ENCODE measurements at regions not wholly inside any gene's neighbourhood (a gene's known extent, or its start where the extent isn't known, plus 50 kb on each side); places are given as distances from the start of the nearest gene placed in this dataset.

- Histone ChIP-seq H3K36me3 (ENCODE audit: insufficient read depth, low read length) (no peaks in the 10 kb centered on the region), H3K79me2 (ENCODE audit: insufficient read depth, low read length) (no peaks in the 10 kb centered on the region), H3K4me3 (ENCODE audit: low read length, poor library complexity, severe bottlenecking) (no peak overlapping the region), H3K9me3 (ENCODE audit: insufficient read depth, low read depth, low read length) (no peaks in the 10 kb centered on the region), H3F3A (ENCODE audit: low read depth) (no peaks in the 10 kb centered on the region), H3K27me3 (ENCODE audit: insufficient read depth, low read length, poor library complexity, severe bottlenecking) (no peaks in the 10 kb centered on the region), H3K9ac (ENCODE audit: low read depth, low read length, poor library complexity, severe bottlenecking) (no peak overlapping the region), H2AFZ (ENCODE audit: low read length) (no peak overlapping the region), H4K20me1 (ENCODE audit: insufficient read depth, low read length, poor library complexity, severe bottlenecking) (no peaks in the 10 kb centered on the region), H3K4me1 (ENCODE audit: insufficient read depth, low read length, poor library complexity, severe bottlenecking) (peaks cover 7% of the 10 kb centered on the region), H3K4me2 (ENCODE audit: low read depth, low read length, poor library complexity, severe bottlenecking) (peak overlapping the region; percentile 27), H3K9me2 (replicated peaks; ENCODE audit: low read depth, low read length) (no peaks in the 10 kb centered on the region)
- TF ChIP-seq CTCF (conservative IDR thresholded peaks at IDR 0.05; ENCODE audit: low read length) (peak; percentile 35), EZH2phosphoT487 (IDR thresholded peaks at IDR 0.05; ENCODE audit: borderline replicate concordance) (no peak)
Observed at GRCh38 chr11:15493066-15493465, 378.3 kb downstream of the INSC start.

GRCh38 chr11:15493921-15494620 is 379.3 kb downstream of the INSC start:
- Histone ChIP-seq H3K27me3 (ENCODE audit: insufficient read depth, low read length, poor library complexity, severe bottlenecking) (no peaks in the 10 kb centered on the region), H3K4me3 (ENCODE audit: low read length, poor library complexity, severe bottlenecking) (no peak overlapping the region), H3K4me1 (ENCODE audit: insufficient read depth, low read length, poor library complexity, severe bottlenecking) (peaks cover 7% of the 10 kb centered on the region), H3K4me2 (ENCODE audit: low read depth, low read length, poor library complexity, severe bottlenecking) (no peak overlapping the region), H2AFZ (ENCODE audit: low read length) (no peak overlapping the region), H4K20me1 (ENCODE audit: insufficient read depth, low read length, poor library complexity, severe bottlenecking) (no peaks in the 10 kb centered on the region), H3K9ac (ENCODE audit: low read depth, low read length, poor library complexity, severe bottlenecking) (no peak overlapping the region), H3K9me2 (replicated peaks; ENCODE audit: low read depth, low read length) (no peaks in the 10 kb centered on the region), H3K36me3 (ENCODE audit: insufficient read depth, low read length) (no peaks in the 10 kb centered on the region), H3K79me2 (ENCODE audit: insufficient read depth, low read length) (no peaks in the 10 kb centered on the region), H3K9me3 (ENCODE audit: insufficient read depth, low read depth, low read length) (no peaks in the 10 kb centered on the region), H3F3A (ENCODE audit: low read depth) (no peaks in the 10 kb centered on the region)
- TF ChIP-seq EZH2phosphoT487 (IDR thresholded peaks at IDR 0.05; ENCODE audit: borderline replicate concordance) (no peak), CTCF (conservative IDR thresholded peaks at IDR 0.05; ENCODE audit: low read length) (no peak)

GRCh38 chr11:15494740-15495139 is 380.0 kb downstream of the INSC start:
- Histone ChIP-seq H2AFZ (ENCODE audit: low read length) (no peak overlapping the region), H3K79me2 (ENCODE audit: insufficient read depth, low read length) (no peaks in the 10 kb centered on the region), H4K20me1 (ENCODE audit: insufficient read depth, low read length, poor library complexity, severe bottlenecking) (no peaks in the 10 kb centered on the region), H3K4me1 (ENCODE audit: insufficient read depth, low read length, poor library complexity, severe bottlenecking) (peaks cover 7% of the 10 kb centered on the region), H3K4me3 (ENCODE audit: low read length, poor library complexity, severe bottlenecking) (no peak overlapping the region), H3K4me2 (ENCODE audit: low read depth, low read length, poor library complexity, severe bottlenecking) (no peak overlapping the region), H3K9me2 (replicated peaks; ENCODE audit: low read depth, low read length) (no peaks in the 10 kb centered on the region), H3K27me3 (ENCODE audit: insufficient read depth, low read length, poor library complexity, severe bottlenecking) (no peaks in the 10 kb centered on the region), H3F3A (ENCODE audit: low read depth) (no peaks in the 10 kb centered on the region), H3K9me3 (ENCODE audit: insufficient read depth, low read depth, low read length) (no peaks in the 10 kb centered on the region), H3K9ac (ENCODE audit: low read depth, low read length, poor library complexity, severe bottlenecking) (no peak overlapping the region), H3K36me3 (ENCODE audit: insufficient read depth, low read length) (no peaks in the 10 kb centered on the region)
- TF ChIP-seq CTCF (conservative IDR thresholded peaks at IDR 0.05; ENCODE audit: low read length) (no peak), EZH2phosphoT487 (IDR thresholded peaks at IDR 0.05; ENCODE audit: borderline replicate concordance) (no peak)
